ENCODE measurements at regions not wholly inside any gene's neighbourhood (a gene's known extent, or its start where the extent isn't known, plus 50 kb on each side); places are given as distances from the start of the nearest gene placed in this dataset.

DNA sequence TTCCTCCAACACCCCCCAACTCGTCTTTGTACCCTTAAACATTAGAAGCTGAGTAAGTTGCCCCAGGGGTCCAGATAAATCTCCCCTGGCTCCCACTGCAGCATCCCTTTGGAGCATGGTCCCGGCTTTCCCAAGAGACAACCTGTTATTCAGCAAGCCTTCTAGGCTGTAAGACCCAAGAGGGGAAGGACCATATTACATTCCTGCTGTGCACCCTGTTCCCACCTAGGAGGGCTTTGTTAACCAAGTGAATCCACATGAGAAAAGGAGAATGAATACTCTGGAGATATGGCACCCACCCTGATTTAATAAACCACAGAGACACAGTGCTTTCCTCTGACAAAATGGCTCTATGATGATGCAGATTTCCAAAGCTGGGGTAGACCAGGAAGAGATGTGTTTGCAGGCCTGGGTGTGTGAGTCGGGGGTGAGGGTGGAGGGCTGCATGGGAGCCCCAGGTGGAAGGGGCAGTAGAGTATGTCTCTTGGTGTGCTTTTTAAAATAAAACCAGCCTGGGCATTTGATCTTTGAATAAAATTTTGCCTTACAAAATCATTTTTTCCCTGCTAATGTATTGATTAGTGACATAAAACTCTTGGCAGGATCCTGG, 325.2 kb downstream of the DRD1 start:
- no peaks in the 10 kb centered on the region for H3K9me3 ChIP-seq
- H3K27ac ChIP-seq: no peak overlapping the region
- H3K27me3 ChIP-seq: no peaks in the 10 kb centered on the region
- DNase-seq: no peak
- intact Hi-C loops (cut with DNase I): no loop called here
- H3K4me1 ChIP-seq: no peaks in the 10 kb centered on the region
- no peak for TF ChIP-seq POLR2A (IDR thresholded peaks at IDR 0.05)
- TF ChIP-seq, protein P1, sequence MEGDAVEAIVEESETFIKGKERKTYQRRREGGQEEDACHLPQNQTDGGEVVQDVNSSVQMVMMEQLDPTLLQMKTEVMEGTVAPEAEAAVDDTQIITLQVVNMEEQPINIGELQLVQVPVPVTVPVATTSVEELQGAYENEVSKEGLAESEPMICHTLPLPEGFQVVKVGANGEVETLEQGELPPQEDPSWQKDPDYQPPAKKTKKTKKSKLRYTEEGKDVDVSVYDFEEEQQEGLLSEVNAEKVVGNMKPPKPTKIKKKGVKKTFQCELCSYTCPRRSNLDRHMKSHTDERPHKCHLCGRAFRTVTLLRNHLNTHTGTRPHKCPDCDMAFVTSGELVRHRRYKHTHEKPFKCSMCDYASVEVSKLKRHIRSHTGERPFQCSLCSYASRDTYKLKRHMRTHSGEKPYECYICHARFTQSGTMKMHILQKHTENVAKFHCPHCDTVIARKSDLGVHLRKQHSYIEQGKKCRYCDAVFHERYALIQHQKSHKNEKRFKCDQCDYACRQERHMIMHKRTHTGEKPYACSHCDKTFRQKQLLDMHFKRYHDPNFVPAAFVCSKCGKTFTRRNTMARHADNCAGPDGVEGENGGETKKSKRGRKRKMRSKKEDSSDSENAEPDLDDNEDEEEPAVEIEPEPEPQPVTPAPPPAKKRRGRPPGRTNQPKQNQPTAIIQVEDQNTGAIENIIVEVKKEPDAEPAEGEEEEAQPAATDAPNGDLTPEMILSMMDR (IDR thresholded peaks at IDR 0.05): no peak
- ATAC-seq: no peak
- no peaks in the 10 kb centered on the region for H3K36me3 ChIP-seq
- 57% methylated on average over 3 of the region's 3 CpGs for WGBS (ENCODE audit: insufficient coverage, low coverage, low lambda C conversion rate, missing lambda C conversion rate)
- no peak overlapping the region for H3K4me3 ChIP-seq

DNA sequence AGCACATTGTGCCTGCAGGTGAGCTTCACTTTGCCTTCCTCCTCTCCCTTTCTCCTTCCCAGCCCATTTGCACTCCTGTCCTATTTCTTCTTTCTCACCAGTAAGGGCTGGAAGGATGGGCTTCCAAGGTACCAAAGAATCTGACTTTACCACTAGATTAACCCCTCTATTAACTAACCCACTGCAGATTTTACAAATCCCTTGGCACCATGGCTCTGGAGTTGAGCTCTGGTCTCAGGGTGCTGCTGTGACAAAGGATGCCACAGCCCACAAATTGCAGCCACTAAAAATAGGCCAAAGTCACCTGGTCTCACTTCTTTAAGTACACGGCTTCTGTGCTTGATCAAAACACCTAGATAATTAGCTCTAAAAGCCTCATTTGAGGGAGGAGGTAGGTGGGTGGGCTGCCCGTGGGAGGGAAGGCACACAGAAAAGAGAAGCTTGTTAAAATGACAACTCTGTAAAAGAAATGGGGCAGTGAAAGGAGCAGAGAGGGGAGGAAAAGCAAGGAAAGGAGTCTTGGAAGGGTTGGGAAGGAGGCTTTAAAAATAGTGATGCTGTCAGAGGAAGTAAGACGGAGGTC, 327.4 kb downstream of the DRD1 start:
- ATAC-seq (no peak), DNase-seq (no peak)
- 49% methylated on average over 3 of the region's 3 CpGs for WGBS (ENCODE audit: insufficient coverage, low coverage, low lambda C conversion rate, missing lambda C conversion rate)
- TF ChIP-seq, protein P1 (IDR thresholded peaks at IDR 0.05): no peak
- TF ChIP-seq POLR2A (IDR thresholded peaks at IDR 0.05): no peak
- Histone ChIP-seq H3K36me3 (no peaks in the 10 kb centered on the region), H3K9me3 (no peaks in the 10 kb centered on the region), H3K27ac (no peak overlapping the region), H3K27me3 (no peaks in the 10 kb centered on the region), H3K4me3 (no peak overlapping the region), H3K4me1 (no peaks in the 10 kb centered on the region)
- intact Hi-C loops (cut with DNase I): no loop called here

DNA sequence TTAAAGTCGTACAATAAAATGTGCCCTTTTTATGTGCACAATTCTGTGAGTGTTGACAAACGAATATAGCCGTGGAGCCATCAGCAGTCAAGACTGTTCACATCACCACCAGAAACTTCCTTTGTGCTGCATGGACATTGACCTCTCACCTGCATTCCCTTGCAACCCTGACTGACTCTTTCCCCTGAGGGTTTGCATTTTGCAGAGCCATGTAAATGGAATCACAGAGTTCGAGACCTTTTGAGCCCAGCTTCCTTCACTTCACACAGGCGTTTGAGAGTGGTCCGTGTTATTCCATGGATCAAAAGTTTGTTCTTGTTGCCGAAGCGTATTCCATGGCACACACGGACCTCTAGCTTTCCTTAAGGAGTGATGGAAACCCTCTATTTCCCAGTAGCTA, 328.2 kb downstream of the DRD1 start:
- Histone ChIP-seq H3K9me3 (no peaks in the 10 kb centered on the region), H3K36me3 (no peaks in the 10 kb centered on the region), H3K4me1 (no peaks in the 10 kb centered on the region), H3K4me3 (no peak overlapping the region), H3K27ac (no peak overlapping the region), H3K27me3 (no peaks in the 10 kb centered on the region)
- no peak for DNase-seq
- no peak for ATAC-seq
- TF ChIP-seq, protein P1 (IDR thresholded peaks at IDR 0.05): no peak
- TF ChIP-seq POLR2A (IDR thresholded peaks at IDR 0.05): no peak
- 53% methylated on average over 9 of the region's 9 CpGs for WGBS (ENCODE audit: insufficient coverage, low coverage, low lambda C conversion rate, missing lambda C conversion rate)
- intact Hi-C loops (cut with DNase I): no loop called here

DNA sequence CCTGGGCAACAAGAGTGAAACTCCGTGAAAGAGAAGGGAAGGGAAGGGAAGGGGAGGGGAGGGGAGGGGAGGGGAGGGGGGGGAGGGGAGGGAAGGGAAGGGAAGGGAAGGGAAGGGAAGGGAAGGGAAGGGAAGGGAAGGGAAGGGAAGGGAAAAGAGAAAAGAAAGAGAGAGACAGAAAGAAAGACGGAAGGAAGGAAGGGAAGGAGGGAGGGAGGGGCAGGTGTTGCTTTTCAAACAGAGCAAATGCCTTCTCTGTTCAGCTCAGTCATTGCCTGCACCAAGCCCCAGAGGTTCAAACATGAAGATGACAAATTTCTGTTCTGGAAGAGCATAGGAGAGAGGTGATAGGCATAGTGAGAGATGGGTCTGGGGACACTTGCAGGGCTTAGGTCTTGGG, 330.0 kb downstream of the DRD1 start:
- 32% methylated on average over 2 of the region's 2 CpGs for WGBS (ENCODE audit: insufficient coverage, low coverage, low lambda C conversion rate, missing lambda C conversion rate)

More for the DNA sequence above, 330.0 kb downstream of the DRD1 start:
- intact Hi-C loops (cut with DNase I): no loop called here
- DNase-seq: no peak
- no peaks in the 10 kb centered on the region for H3K27me3 ChIP-seq
- H3K4me3 ChIP-seq: no peak overlapping the region
- no peaks in the 10 kb centered on the region for H3K36me3 ChIP-seq
- TF ChIP-seq, protein P1 (IDR thresholded peaks at IDR 0.05): no peak
- TF ChIP-seq POLR2A (IDR thresholded peaks at IDR 0.05): no peak
- H3K9me3 ChIP-seq: no peaks in the 10 kb centered on the region
- no peak for ATAC-seq
- H3K4me1 ChIP-seq: no peaks in the 10 kb centered on the region
- no peak overlapping the region for H3K27ac ChIP-seq

Data from right lobe of liver (tissue), 6 donors.